IMR-90 (cell line): ENCODE measurements at regions not wholly inside any gene's neighbourhood (a gene's known extent, or its start where the extent isn't known, plus 50 kb on each side); places are given as distances from the start of the nearest gene placed in this dataset.

Source experiments
- ATAC-seq: fragments of 200-7000 bp; cut with Tn5 transposase; 2 replicates; pipeline ENCODE4 v1.9.1; 2020; ENCODE audit warnings: low read depth, mild to moderate bottlenecking, moderate library complexity
- BruUV-seq: library from RNA; stranded (reverse); fragments of 400-500 nt; replicated peaks from 2 replicates; lab custom pipeline; 2021; lab: Mats Ljungman, UMichigan
- CTCF ChIA-PET: fragments of 300-600 bp; formaldehyde crosslinking; extraction: SDS; loops from one replicate; lab custom pipeline; 2021; ENCODE audit warnings: antibody characterized with exemption; lab: Yijun Ruan, JAX
- POLR2A ChIA-PET: fragments of 300-600 bp; sonication (Branson Sonifier 250); formaldehyde crosslinking; loops from one replicate; lab custom pipeline; 2022; ENCODE audit warnings: antibody characterized with exemption; ENCODE audit not compliant: unreplicated experiment; lab: Charles Lee
- DNase-seq: peaks from one replicate; pipeline ENCODE4 v3.0.0; 2013
- H2AFZ ChIP-seq: replicated peaks from 2 replicates; pipeline ENCODE3; 2013; ENCODE audit warnings: low read length, mild to moderate bottlenecking; ENCODE audit not compliant: poor library complexity
- H2AK5ac ChIP-seq: 2 replicates; pipeline ENCODE4 v1.6.1; 2013; ENCODE audit warnings: low read depth, low read length, inconsistent platforms
- H2AK9ac ChIP-seq: replicated peaks from 2 replicates; pipeline ENCODE3; 2013; ENCODE audit warnings: mild to moderate bottlenecking, low read depth, low read length, moderate library complexity; ENCODE audit not compliant: poor library complexity
- H2BK120ac ChIP-seq: 2 replicates; pipeline ENCODE4 v1.6.1; 2013; ENCODE audit warnings: low read depth, low read length, inconsistent platforms
- H2BK15ac ChIP-seq: 3 replicates; pipeline ENCODE4 v1.6.1; 2013; ENCODE audit warnings: low read depth, low read length, inconsistent platforms
- H2BK20ac ChIP-seq: 2 replicates; pipeline ENCODE4 v1.6.1; 2013; ENCODE audit warnings: low read depth, mild to moderate bottlenecking, inconsistent platforms, low read length, moderate library complexity
- H2BK5ac ChIP-seq: 2 replicates; pipeline ENCODE4 v1.6.1; 2013; ENCODE audit warnings: mild to moderate bottlenecking, low read depth, low read length, inconsistent platforms; ENCODE audit not compliant: poor library complexity, severe bottlenecking
- H3K14ac ChIP-seq: replicated peaks from 2 replicates; pipeline ENCODE4 v1.6.1; 2013; ENCODE audit warnings: low read depth, low read length, inconsistent platforms
- H3K18ac ChIP-seq: 2 replicates; pipeline ENCODE4 v1.6.1; 2013; ENCODE audit warnings: low read depth, low read length, control low read depth
- H3K23ac ChIP-seq: 2 replicates; pipeline ENCODE4 v1.6.1; 2013; ENCODE audit warnings: low read depth, low read length, inconsistent platforms
- H3K27ac ChIP-seq: 2 replicates; pipeline ENCODE4 v1.5.1; 2013; ENCODE audit warnings: mild to moderate bottlenecking, control low read depth, low read length; ENCODE audit not compliant: insufficient read depth
- H3K27me3 ChIP-seq: 2 replicates; pipeline ENCODE4 v1.6.1; 2013; ENCODE audit warnings: low read length; ENCODE audit not compliant: control insufficient read depth, insufficient read depth
- H3K36me3 ChIP-seq: 2 replicates; pipeline ENCODE4 v1.6.1; 2013; ENCODE audit warnings: low read length, mixed read lengths; ENCODE audit not compliant: control insufficient read depth, insufficient read depth
- H3K4ac ChIP-seq: 2 replicates; pipeline ENCODE4 v1.6.1; 2013; ENCODE audit warnings: low read depth, low read length, inconsistent platforms
- H3K4me1 ChIP-seq: 2 replicates; pipeline ENCODE4 v1.6.1; 2013; ENCODE audit warnings: low read length, mixed read lengths; ENCODE audit not compliant: control insufficient read depth, insufficient read depth
- H3K4me2 ChIP-seq: 2 replicates; pipeline ENCODE4 v1.6.1; 2013; ENCODE audit warnings: low read depth, mild to moderate bottlenecking, control low read depth, low read length, moderate library complexity
- H3K4me3 ChIP-seq: 2 replicates; pipeline ENCODE4 v1.5.1; 2013; ENCODE audit warnings: low read depth, mild to moderate bottlenecking, control low read depth, low read length, moderate library complexity; ENCODE audit not compliant: insufficient read depth
- H3K56ac ChIP-seq: 2 replicates; pipeline ENCODE4 v1.6.1; 2013; ENCODE audit warnings: low read length, inconsistent platforms; ENCODE audit not compliant: insufficient read depth; ENCODE audit errors: extremely low read depth
- H3K79me1 ChIP-seq, 2 experiments: 2 replicates each; pipeline ENCODE4 v1.6.1; 2013; ENCODE audit warnings: low read length in 2 of 2, inconsistent platforms in 1 of 2, low read depth in 1 of 2
- H3K9ac ChIP-seq: 2 replicates; pipeline ENCODE4 v1.6.1; 2013; ENCODE audit warnings: low read depth, low read length, control low read depth
- H3K9me1 ChIP-seq: 2 replicates; pipeline ENCODE4 v1.6.1; 2013; ENCODE audit warnings: low read length, inconsistent platforms; ENCODE audit not compliant: insufficient read depth
- H3K9me3 ChIP-seq: 2 replicates; pipeline ENCODE4 v1.6.1; 2013; ENCODE audit warnings: low read length; ENCODE audit not compliant: control insufficient read depth, insufficient read depth
- H4K20me1 ChIP-seq: 2 replicates; pipeline ENCODE4 v1.6.1; 2013; ENCODE audit warnings: low read length, inconsistent platforms; ENCODE audit not compliant: insufficient read depth
- H4K5ac ChIP-seq: 2 replicates; pipeline ENCODE4 v1.6.1; 2013; ENCODE audit warnings: mild to moderate bottlenecking, low read depth, low read length, control low read depth
- H4K8ac ChIP-seq, 2 experiments: 2 replicates each; pipeline ENCODE4 v1.6.1; 2013; ENCODE audit warnings: low read depth in 2 of 2, low read length in 2 of 2, control low read depth in 1 of 2, inconsistent platforms in 1 of 2
- H4K91ac ChIP-seq: 2 replicates; pipeline ENCODE4 v1.6.1; 2013; ENCODE audit warnings: low read depth, low read length, inconsistent platforms; ENCODE audit not compliant: insufficient read depth
- FOS ChIP-seq: fragments of 150-350 bp; IDR thresholded peaks from 2 replicates; pipeline ENCODE4 v1.6.1; 2016; ENCODE audit warnings: low read depth, low read length
- MAFK ChIP-seq: IDR thresholded peaks from 2 replicates; pipeline ENCODE4 v1.6.1; 2012; ENCODE audit warnings: low read depth, low read length, improper control_type of control experiment
- WGBS, 2 experiments: methylation state at CpG; one replicate each; pipeline versions ENCODE4 v1.1.5 to v1.1.7; 2013; ENCODE audit warnings: missing lambda C conversion rate in 2 of 2; ENCODE audit not compliant: insufficient read length in 1 of 2; ENCODE audit errors: extremely low coverage in 2 of 2; 5-methylcytosine and 5-hydroxymethylcytosine counted together
- dilution Hi-C: fragments of 300-500 bp; cut with HindIII; formaldehyde crosslinking; loops from one replicate; pipeline ENCODE4 v1.14.3; 2018; ENCODE audit warnings: low sequenced_read_pairs; ENCODE audit not compliant: unreplicated experiment
- in situ Hi-C: fragments of 300-500 bp; cut with MboI; formaldehyde crosslinking; loops from 3 replicates; pipeline ENCODE4 v1.14.3; 2019; ENCODE audit warnings: low sequenced_read_pairs, inconsistent platforms, mixed read lengths
- intact Hi-C: fragments of 100-400 bp; cut with micrococcal nuclease; formaldehyde crosslinking; loops from 2 replicates; pipeline ENCODE4 v1.10.0; 2022

GRCh38 chr4:19286924-19287323 lies 964.8 kb upstream of the SLIT2 start:
- in situ Hi-C loops: no loop called here
- no TSS peak for BruUV-seq
- H3K14ac ChIP-seq: no peak overlapping the region
- no peak overlapping the region for H3K27ac ChIP-seq
- no peaks in the 10 kb centered on the region for H4K20me1 ChIP-seq
- no peak overlapping the region for H4K5ac ChIP-seq
- WGBS, 2 experiments: no CpG with 5 or more reads among the region's 1 CpG
- H3K23ac ChIP-seq: no peak overlapping the region
- no peak overlapping the region for H3K4ac ChIP-seq
- no peak overlapping the region for H3K9ac ChIP-seq
- no peak overlapping the region for H3K56ac ChIP-seq
- no peak for DNase-seq
- no peak overlapping the region for H3K4me2 ChIP-seq
- H2BK15ac ChIP-seq: no peak overlapping the region
- H3K36me3 ChIP-seq: no peaks in the 10 kb centered on the region
- no peak for ATAC-seq
- no peaks in the 10 kb centered on the region for H3K27me3 ChIP-seq
- H2AK5ac ChIP-seq: no peak overlapping the region
- H2AK9ac ChIP-seq: no peak overlapping the region
- no peak overlapping the region for H4K8ac ChIP-seq
- ChIA-PET CTCF (no interaction called here), POLR2A (no interaction called here)
- dilution Hi-C loops: no loop called here
- H2BK5ac ChIP-seq: no peak overlapping the region
- H3K4me1 ChIP-seq: no peaks in the 10 kb centered on the region
- H3K9me3 ChIP-seq: no peaks in the 10 kb centered on the region
- no peak overlapping the region for H2AFZ ChIP-seq
- H3K9me1 ChIP-seq: no peaks in the 10 kb centered on the region
- TF ChIP-seq FOS: no peak
- TF ChIP-seq MAFK: peak; percentile 67
- intact Hi-C loops: no loop called here
- no peak overlapping the region for H2BK120ac ChIP-seq
- no peak overlapping the region for H4K91ac ChIP-seq
- no peak overlapping the region for H2BK20ac ChIP-seq
- H3K79me1 ChIP-seq: no peaks in the 10 kb centered on the region
- no peak overlapping the region for H3K18ac ChIP-seq
- no peak overlapping the region for H3K4me3 ChIP-seq
